ENCODE measurements at regions not wholly inside any gene's neighbourhood (a gene's known extent, or its start where the extent isn't known, plus 50 kb on each side); places are given as distances from the start of the nearest gene placed in this dataset.
"Not testable (repeated sequence)": the region's sequence is repeated elsewhere in the genome, so short reads cannot be mapped to it uniquely, and the experiment has no call there.

DNA sequence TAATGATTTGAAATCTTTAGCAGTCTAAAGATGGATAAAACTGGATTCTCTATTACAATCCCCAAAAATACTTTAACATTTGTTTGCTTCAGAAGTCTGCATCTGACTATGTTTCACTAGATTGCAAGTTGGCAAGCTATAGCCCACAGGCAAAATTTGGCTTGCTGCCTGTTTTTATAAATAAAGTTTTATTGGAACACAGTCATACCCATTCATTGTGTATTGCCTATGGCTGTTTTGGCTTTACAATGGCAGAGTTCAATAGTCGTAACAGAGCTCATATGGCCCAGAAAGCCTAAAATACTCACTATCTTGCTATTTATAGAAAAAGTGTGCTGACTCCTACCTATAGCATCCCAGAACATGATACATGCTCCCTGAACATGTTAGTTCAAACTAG, 89.0 kb upstream of the GPR141 start:
- Mint-ChIP-seq H3K36me3 (ENCODE audit: unreplicated experiment) (no peaks in the 10 kb centered on the region), H3K4me1 (ENCODE audit: unreplicated experiment) (no peaks in the 10 kb centered on the region), H3K4me3 (ENCODE audit: unreplicated experiment) (no peak overlapping the region), H3K27me3 (ENCODE audit: unreplicated experiment) (no peaks in the 10 kb centered on the region), H3K9me3 (ENCODE audit: unreplicated experiment) (peaks cover 26% of the 10 kb centered on the region), H3K27ac (ENCODE audit: unreplicated experiment) (no peak overlapping the region)
- DNase-seq (ENCODE audit: extremely low spot score, unreplicated experiment) = no peak
- TF ChIP-seq, protein P1, sequence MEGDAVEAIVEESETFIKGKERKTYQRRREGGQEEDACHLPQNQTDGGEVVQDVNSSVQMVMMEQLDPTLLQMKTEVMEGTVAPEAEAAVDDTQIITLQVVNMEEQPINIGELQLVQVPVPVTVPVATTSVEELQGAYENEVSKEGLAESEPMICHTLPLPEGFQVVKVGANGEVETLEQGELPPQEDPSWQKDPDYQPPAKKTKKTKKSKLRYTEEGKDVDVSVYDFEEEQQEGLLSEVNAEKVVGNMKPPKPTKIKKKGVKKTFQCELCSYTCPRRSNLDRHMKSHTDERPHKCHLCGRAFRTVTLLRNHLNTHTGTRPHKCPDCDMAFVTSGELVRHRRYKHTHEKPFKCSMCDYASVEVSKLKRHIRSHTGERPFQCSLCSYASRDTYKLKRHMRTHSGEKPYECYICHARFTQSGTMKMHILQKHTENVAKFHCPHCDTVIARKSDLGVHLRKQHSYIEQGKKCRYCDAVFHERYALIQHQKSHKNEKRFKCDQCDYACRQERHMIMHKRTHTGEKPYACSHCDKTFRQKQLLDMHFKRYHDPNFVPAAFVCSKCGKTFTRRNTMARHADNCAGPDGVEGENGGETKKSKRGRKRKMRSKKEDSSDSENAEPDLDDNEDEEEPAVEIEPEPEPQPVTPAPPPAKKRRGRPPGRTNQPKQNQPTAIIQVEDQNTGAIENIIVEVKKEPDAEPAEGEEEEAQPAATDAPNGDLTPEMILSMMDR (IDR thresholded peaks at IDR 0.05) = no peak

DNA sequence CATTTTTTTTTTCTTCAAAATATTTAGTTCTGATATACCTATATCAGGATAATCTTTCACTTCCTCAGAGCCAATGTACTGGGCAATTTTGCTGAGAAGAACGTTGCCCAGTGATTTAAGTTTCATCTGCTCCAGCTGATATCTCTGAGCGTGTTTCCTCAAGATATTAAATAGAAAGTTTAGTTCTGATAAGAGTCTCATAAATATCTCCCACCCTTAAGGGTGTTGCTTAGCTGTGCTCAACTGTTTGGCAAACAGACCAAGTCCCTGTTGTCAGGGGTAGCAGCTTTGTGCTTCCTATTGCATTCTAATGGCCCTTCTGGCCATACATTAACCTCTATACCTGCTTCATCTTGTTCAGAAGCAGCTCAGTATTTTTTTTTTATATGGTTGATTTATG, 84.7 kb upstream of the GPR141 start:
- TF ChIP-seq, protein P1 (IDR thresholded peaks at IDR 0.05) = no peak
- peaks cover 19% of the 10 kb centered on the region for H3K9me3 Mint-ChIP-seq (ENCODE audit: unreplicated experiment)
- DNase-seq (ENCODE audit: extremely low spot score, unreplicated experiment) = no peak
- no peaks in the 10 kb centered on the region for H3K36me3 Mint-ChIP-seq (ENCODE audit: unreplicated experiment)
- H3K27me3 Mint-ChIP-seq (ENCODE audit: unreplicated experiment) = no peaks in the 10 kb centered on the region
- no peak overlapping the region for H3K4me3 Mint-ChIP-seq (ENCODE audit: unreplicated experiment)
- no peaks in the 10 kb centered on the region for H3K4me1 Mint-ChIP-seq (ENCODE audit: unreplicated experiment)
- H3K27ac Mint-ChIP-seq (ENCODE audit: unreplicated experiment) = no peak overlapping the region

DNA sequence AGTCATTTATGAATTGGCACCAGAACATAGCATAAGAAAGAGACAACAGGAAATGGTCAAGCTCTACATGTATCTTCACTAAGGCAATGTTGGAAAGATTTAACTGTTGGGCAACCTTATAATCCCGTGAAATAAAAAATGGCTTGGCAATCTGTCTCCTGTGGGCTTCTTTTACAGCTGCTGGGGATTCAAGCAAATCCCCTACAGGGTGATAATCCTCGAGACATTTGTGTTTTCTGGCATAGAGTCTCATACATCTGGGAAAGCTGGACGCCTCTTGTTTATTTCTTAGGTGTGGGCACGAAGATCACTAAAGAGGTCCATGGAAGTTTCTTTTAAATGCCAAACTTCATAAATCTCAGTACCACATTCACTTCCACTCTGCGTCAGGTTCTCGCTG, 82.2 kb upstream of the GPR141 start:
- no peak for DNase-seq (ENCODE audit: extremely low spot score, unreplicated experiment)
- Mint-ChIP-seq H3K9me3 (ENCODE audit: unreplicated experiment) (peaks cover 9% of the 10 kb centered on the region), H3K4me1 (ENCODE audit: unreplicated experiment) (no peaks in the 10 kb centered on the region), H3K36me3 (ENCODE audit: unreplicated experiment) (no peaks in the 10 kb centered on the region), H3K27me3 (ENCODE audit: unreplicated experiment) (no peaks in the 10 kb centered on the region), H3K27ac (ENCODE audit: unreplicated experiment) (no peak overlapping the region), H3K4me3 (ENCODE audit: unreplicated experiment) (no peak overlapping the region)
- TF ChIP-seq, protein P1 (IDR thresholded peaks at IDR 0.05) = no peak

DNA sequence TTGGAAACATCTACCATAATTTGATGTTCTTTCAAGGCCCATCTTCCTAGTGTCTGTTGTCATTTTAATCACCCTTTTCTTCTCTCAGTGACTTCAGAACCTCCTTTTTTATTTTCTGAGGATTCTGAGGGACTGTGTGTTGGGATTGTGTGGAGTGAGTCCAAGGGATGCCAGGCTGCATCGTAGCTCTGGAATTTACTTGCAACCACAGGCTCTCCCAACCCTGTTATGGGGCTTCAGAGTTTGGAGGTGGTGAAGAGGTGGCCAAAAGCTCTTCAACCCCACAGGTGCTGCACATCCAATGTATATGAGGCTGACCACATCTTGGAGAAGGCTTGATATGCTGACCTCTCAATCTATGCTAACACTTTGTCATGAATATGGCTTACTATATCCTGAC, 79.5 kb upstream of the GPR141 start:
- no peak for DNase-seq (ENCODE audit: extremely low spot score, unreplicated experiment)
- Mint-ChIP-seq H3K9me3 (ENCODE audit: unreplicated experiment) (peaks cover 5% of the 10 kb centered on the region), H3K36me3 (ENCODE audit: unreplicated experiment) (no peaks in the 10 kb centered on the region), H3K4me3 (ENCODE audit: unreplicated experiment) (no peak overlapping the region), H3K4me1 (ENCODE audit: unreplicated experiment) (no peaks in the 10 kb centered on the region), H3K27me3 (ENCODE audit: unreplicated experiment) (no peaks in the 10 kb centered on the region), H3K27ac (ENCODE audit: unreplicated experiment) (no peak overlapping the region)
- TF ChIP-seq, protein P1 (IDR thresholded peaks at IDR 0.05) = no peak

DNA sequence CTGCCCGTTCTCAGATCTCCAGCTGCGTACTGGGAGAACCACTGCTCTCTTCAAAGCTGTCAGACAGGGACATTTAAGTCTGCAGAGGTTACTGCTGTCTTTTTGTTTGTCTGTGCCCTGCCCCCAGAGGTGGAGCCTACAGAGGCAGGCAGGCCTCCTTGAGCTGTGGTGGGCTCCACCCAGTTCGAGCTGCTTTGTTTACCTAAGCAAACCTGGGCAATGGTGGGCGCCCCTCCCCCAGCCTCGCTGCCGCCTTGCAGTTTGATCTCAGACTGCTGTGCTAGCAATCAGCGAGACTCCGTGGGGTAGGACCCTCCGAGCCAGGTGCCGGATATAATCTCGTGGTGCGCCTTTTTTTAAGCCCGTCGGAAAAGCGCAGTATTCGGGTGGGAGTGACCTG, 66.2 kb upstream of the GPR141 start:
- H3K9me3 Mint-ChIP-seq (ENCODE audit: unreplicated experiment) = peaks cover 11% of the 10 kb centered on the region
- not testable (repeated sequence) for H3K36me3 Mint-ChIP-seq (ENCODE audit: unreplicated experiment); DNase-seq (ENCODE audit: extremely low spot score, unreplicated experiment); H3K27me3 Mint-ChIP-seq (ENCODE audit: unreplicated experiment); H3K27ac Mint-ChIP-seq (ENCODE audit: unreplicated experiment); H3K4me3 Mint-ChIP-seq (ENCODE audit: unreplicated experiment); H3K4me1 Mint-ChIP-seq (ENCODE audit: unreplicated experiment)

DNA sequence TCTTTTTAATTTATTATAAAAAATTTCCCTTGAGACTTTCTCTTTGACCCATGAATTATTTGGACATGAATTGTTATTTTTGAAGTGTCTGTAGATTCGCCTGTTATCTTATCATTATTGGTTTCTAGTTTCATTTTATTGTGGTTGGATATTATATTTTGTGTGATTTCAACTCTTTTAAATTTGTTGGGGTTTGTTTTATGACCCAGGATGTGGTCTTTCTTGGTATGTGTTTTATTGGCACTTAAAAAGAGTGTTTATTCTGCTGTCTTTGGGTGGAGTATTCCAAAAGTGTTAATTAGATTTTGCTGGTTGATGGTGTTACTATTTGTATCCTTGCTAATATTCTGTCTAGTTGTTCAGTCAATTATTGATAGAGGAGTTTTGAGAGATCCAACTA, 50.5 kb upstream of the GPR141 start:
- Mint-ChIP-seq H3K36me3 (ENCODE audit: unreplicated experiment) (no peaks in the 10 kb centered on the region), H3K27ac (ENCODE audit: unreplicated experiment) (no peak overlapping the region), H3K4me3 (ENCODE audit: unreplicated experiment) (no peak overlapping the region), H3K27me3 (ENCODE audit: unreplicated experiment) (no peaks in the 10 kb centered on the region), H3K4me1 (ENCODE audit: unreplicated experiment) (no peaks in the 10 kb centered on the region), H3K9me3 (ENCODE audit: unreplicated experiment) (peaks cover 47% of the 10 kb centered on the region)
- TF ChIP-seq, protein P1 (IDR thresholded peaks at IDR 0.05) = no peak
- DNase-seq (ENCODE audit: extremely low spot score, unreplicated experiment) = no peak

All from osteocyte (in vitro differentiated cells).